IMR-90 (cell line): ENCODE measurements at regions not wholly inside any gene's neighbourhood (a gene's known extent, or its start where the extent isn't known, plus 50 kb on each side); places are given as distances from the start of the nearest gene placed in this dataset.
A peak's percentile ranks its signal among the peaks of the same experiment; 100 is the strongest.

ENCODE experiments used
- ATAC-seq: fragments of 200-7000 bp; cut with Tn5 transposase; 2 replicates; pipeline ENCODE4 v1.9.1; 2020; ENCODE audit warnings: low read depth, mild to moderate bottlenecking, moderate library complexity
- BruUV-seq: library from RNA; stranded (reverse); fragments of 400-500 nt; replicated peaks from 2 replicates; lab custom pipeline; 2021; lab: Mats Ljungman, UMichigan
- CTCF ChIA-PET: fragments of 300-600 bp; formaldehyde crosslinking; extraction: SDS; loops from one replicate; lab custom pipeline; 2021; ENCODE audit warnings: antibody characterized with exemption; lab: Yijun Ruan, JAX
- POLR2A ChIA-PET: fragments of 300-600 bp; sonication (Branson Sonifier 250); formaldehyde crosslinking; loops from one replicate; lab custom pipeline; 2022; ENCODE audit warnings: antibody characterized with exemption; ENCODE audit not compliant: unreplicated experiment; lab: Charles Lee
- DNase-seq: peaks from one replicate; pipeline ENCODE4 v3.0.0; 2013
- H2AFZ ChIP-seq: replicated peaks from 2 replicates; pipeline ENCODE3; 2013; ENCODE audit warnings: low read length, mild to moderate bottlenecking; ENCODE audit not compliant: poor library complexity
- H2AK5ac ChIP-seq: 2 replicates; pipeline ENCODE4 v1.6.1; 2013; ENCODE audit warnings: low read depth, low read length, inconsistent platforms
- H2AK9ac ChIP-seq: replicated peaks from 2 replicates; pipeline ENCODE3; 2013; ENCODE audit warnings: mild to moderate bottlenecking, low read depth, low read length, moderate library complexity; ENCODE audit not compliant: poor library complexity
- H2BK120ac ChIP-seq: 2 replicates; pipeline ENCODE4 v1.6.1; 2013; ENCODE audit warnings: low read depth, low read length, inconsistent platforms
- H2BK15ac ChIP-seq: 3 replicates; pipeline ENCODE4 v1.6.1; 2013; ENCODE audit warnings: low read depth, low read length, inconsistent platforms
- H2BK20ac ChIP-seq: 2 replicates; pipeline ENCODE4 v1.6.1; 2013; ENCODE audit warnings: low read depth, mild to moderate bottlenecking, inconsistent platforms, low read length, moderate library complexity
- H2BK5ac ChIP-seq: 2 replicates; pipeline ENCODE4 v1.6.1; 2013; ENCODE audit warnings: mild to moderate bottlenecking, low read depth, low read length, inconsistent platforms; ENCODE audit not compliant: poor library complexity, severe bottlenecking
- H3K14ac ChIP-seq: replicated peaks from 2 replicates; pipeline ENCODE4 v1.6.1; 2013; ENCODE audit warnings: low read depth, low read length, inconsistent platforms
- H3K18ac ChIP-seq: 2 replicates; pipeline ENCODE4 v1.6.1; 2013; ENCODE audit warnings: low read depth, low read length, control low read depth
- H3K23ac ChIP-seq: 2 replicates; pipeline ENCODE4 v1.6.1; 2013; ENCODE audit warnings: low read depth, low read length, inconsistent platforms
- H3K27ac ChIP-seq: 2 replicates; pipeline ENCODE4 v1.5.1; 2013; ENCODE audit warnings: mild to moderate bottlenecking, control low read depth, low read length; ENCODE audit not compliant: insufficient read depth
- H3K27me3 ChIP-seq: 2 replicates; pipeline ENCODE4 v1.6.1; 2013; ENCODE audit warnings: low read length; ENCODE audit not compliant: control insufficient read depth, insufficient read depth
- H3K36me3 ChIP-seq: 2 replicates; pipeline ENCODE4 v1.6.1; 2013; ENCODE audit warnings: low read length, mixed read lengths; ENCODE audit not compliant: control insufficient read depth, insufficient read depth
- H3K4ac ChIP-seq: 2 replicates; pipeline ENCODE4 v1.6.1; 2013; ENCODE audit warnings: low read depth, low read length, inconsistent platforms
- H3K4me1 ChIP-seq: 2 replicates; pipeline ENCODE4 v1.6.1; 2013; ENCODE audit warnings: low read length, mixed read lengths; ENCODE audit not compliant: control insufficient read depth, insufficient read depth
- H3K4me2 ChIP-seq: 2 replicates; pipeline ENCODE4 v1.6.1; 2013; ENCODE audit warnings: low read depth, mild to moderate bottlenecking, control low read depth, low read length, moderate library complexity
- H3K4me3 ChIP-seq: 2 replicates; pipeline ENCODE4 v1.5.1; 2013; ENCODE audit warnings: low read depth, mild to moderate bottlenecking, control low read depth, low read length, moderate library complexity; ENCODE audit not compliant: insufficient read depth
- H3K56ac ChIP-seq: 2 replicates; pipeline ENCODE4 v1.6.1; 2013; ENCODE audit warnings: low read length, inconsistent platforms; ENCODE audit not compliant: insufficient read depth; ENCODE audit errors: extremely low read depth
- H3K79me1 ChIP-seq, 2 experiments: 2 replicates each; pipeline ENCODE4 v1.6.1; 2013; ENCODE audit warnings: low read length in 2 of 2, inconsistent platforms in 1 of 2, low read depth in 1 of 2
- H3K9ac ChIP-seq: 2 replicates; pipeline ENCODE4 v1.6.1; 2013; ENCODE audit warnings: low read depth, low read length, control low read depth
- H3K9me1 ChIP-seq: 2 replicates; pipeline ENCODE4 v1.6.1; 2013; ENCODE audit warnings: low read length, inconsistent platforms; ENCODE audit not compliant: insufficient read depth
- H3K9me3 ChIP-seq: 2 replicates; pipeline ENCODE4 v1.6.1; 2013; ENCODE audit warnings: low read length; ENCODE audit not compliant: control insufficient read depth, insufficient read depth
- H4K20me1 ChIP-seq: 2 replicates; pipeline ENCODE4 v1.6.1; 2013; ENCODE audit warnings: low read length, inconsistent platforms; ENCODE audit not compliant: insufficient read depth
- H4K5ac ChIP-seq: 2 replicates; pipeline ENCODE4 v1.6.1; 2013; ENCODE audit warnings: mild to moderate bottlenecking, low read depth, low read length, control low read depth
- H4K8ac ChIP-seq, 2 experiments: 2 replicates each; pipeline ENCODE4 v1.6.1; 2013; ENCODE audit warnings: low read depth in 2 of 2, low read length in 2 of 2, control low read depth in 1 of 2, inconsistent platforms in 1 of 2
- H4K91ac ChIP-seq: 2 replicates; pipeline ENCODE4 v1.6.1; 2013; ENCODE audit warnings: low read depth, low read length, inconsistent platforms; ENCODE audit not compliant: insufficient read depth
- CHD1 ChIP-seq: IDR thresholded peaks from 2 replicates; pipeline ENCODE4 v1.6.1; 2012; ENCODE audit warnings: low read depth, low read length, improper control_type of control experiment
- CTCF ChIP-seq: conservative IDR thresholded peaks from 2 replicates; pipeline ENCODE4 v1.5.1; 2012; ENCODE audit warnings: mild to moderate bottlenecking, low read depth, low read length, improper control_type of control experiment
- ELK1 ChIP-seq: fragments of 150-350 bp; IDR thresholded peaks from 2 replicates; pipeline ENCODE4 v1.6.1; 2016; ENCODE audit warnings: low read depth, mild to moderate bottlenecking, low read length, moderate library complexity, borderline replicate concordance
- NFE2L2 ChIP-seq: fragments of 150-350 bp; IDR thresholded peaks from 2 replicates; pipeline ENCODE4 v1.6.1; 2016; ENCODE audit warnings: low read depth, mild to moderate bottlenecking, low read length
- POLR2A ChIP-seq: IDR thresholded peaks from 2 replicates; pipeline ENCODE4 v1.6.1; 2012; ENCODE audit warnings: mild to moderate bottlenecking, low read depth, low read length
- RAD21 ChIP-seq: IDR thresholded peaks from 2 replicates; pipeline ENCODE4 v1.6.1; 2012; ENCODE audit warnings: low read length, improper control_type of control experiment
- RFX5 ChIP-seq: IDR thresholded peaks from 2 replicates; pipeline ENCODE4 v1.8.0; 2012; ENCODE audit warnings: low read depth, mild to moderate bottlenecking, low read length, moderate library complexity
- SMC3 ChIP-seq: fragments of 150-350 bp; IDR thresholded peaks from 2 replicates; pipeline ENCODE4 v1.6.1; 2016; ENCODE audit warnings: low read depth, mild to moderate bottlenecking, antibody characterized with exemption, low read length, moderate library complexity
- WGBS, 2 experiments: methylation state at CpG; one replicate each; pipeline versions ENCODE4 v1.1.5 to v1.1.7; 2013; ENCODE audit warnings: missing lambda C conversion rate in 2 of 2; ENCODE audit not compliant: insufficient read length in 1 of 2; ENCODE audit errors: extremely low coverage in 2 of 2; 5-methylcytosine and 5-hydroxymethylcytosine counted together
- dilution Hi-C: fragments of 300-500 bp; cut with HindIII; formaldehyde crosslinking; loops from one replicate; pipeline ENCODE4 v1.14.3; 2018; ENCODE audit warnings: low sequenced_read_pairs; ENCODE audit not compliant: unreplicated experiment
- in situ Hi-C: fragments of 300-500 bp; cut with MboI; formaldehyde crosslinking; loops from 3 replicates; pipeline ENCODE4 v1.14.3; 2019; ENCODE audit warnings: low sequenced_read_pairs, inconsistent platforms, mixed read lengths
- intact Hi-C: fragments of 100-400 bp; cut with micrococcal nuclease; formaldehyde crosslinking; loops from 2 replicates; pipeline ENCODE4 v1.10.0; 2022

GRCh38 chr7:149625947-149626392, 128.4 kb upstream of the ZNF746 start:
- Histone ChIP-seq H3K9ac (no peak overlapping the region), H4K20me1 (peaks cover 20% of the 10 kb centered on the region), H4K5ac (no peak overlapping the region), H4K91ac (no peak overlapping the region), H3K4me2 (no peak overlapping the region), H3K4me1 (peaks cover 3% of the 10 kb centered on the region; the same call in 1 of the 2 replicates), H2AK9ac (peak overlapping the region; percentile 16), H3K14ac (no peak overlapping the region), H3K9me1 (peaks cover 5% of the 10 kb centered on the region; the same call in 1 of the 2 replicates), H3K4me3 (no peak overlapping the region), H2AK5ac (no peak overlapping the region), H3K23ac (no peak overlapping the region), H2BK15ac (no peak overlapping the region), H2BK5ac (no peak overlapping the region), H3K79me1 (peaks cover 15 to 23% of the 10 kb centered on the region in 2 experiments), H3K27me3 (peaks cover 15% of the 10 kb centered on the region), H3K56ac (no peak overlapping the region), H3K9me3 (no peaks in the 10 kb centered on the region), H2AFZ (peak overlapping the region; percentile 24), H3K27ac (no peak overlapping the region), H4K8ac (no peak overlapping the region), H2BK20ac (no peak overlapping the region), H3K4ac (no peak overlapping the region), H3K18ac (no peak overlapping the region), H3K36me3 (peaks cover under 1% of the 10 kb centered on the region), H2BK120ac (no peak overlapping the region)
- dilution Hi-C loops (no loop called here), in situ Hi-C loops (no loop called here), intact Hi-C loops (loop anchor here (10.0 kb wide), 3 partner anchors 89 to 201 kb away; partner anchors contain the start of gene ZNF777)
- no TSS peak for BruUV-seq
- CTCF ChIA-PET = interaction anchor here (0.6 to 1.0 kb wide), 4 partner anchors 32 to 475 kb away, joined by 3 to 4 read pairs (median 4); no protein-coding TSS in a partner anchor
- DNase-seq = no peak
- TF ChIP-seq CTCF = no peak
- TF ChIP-seq SMC3 = no peak
- TF ChIP-seq RAD21 = no peak
- no peak for TF ChIP-seq NFE2L2
- TF ChIP-seq RFX5 = no peak
- no peak for TF ChIP-seq POLR2A
- TF ChIP-seq CHD1 = no peak
- no peak for TF ChIP-seq ELK1
- POLR2A ChIA-PET = no interaction called here
- ATAC-seq = no peak
- no CpG with 5 or more reads among the region's 7 CpGs for WGBS, 2 experiments
